Ascending aorta (tissue), 2 donors: ENCODE measurements at regions not wholly inside any gene's neighbourhood (a gene's known extent, or its start where the extent isn't known, plus 50 kb on each side); places are given as distances from the start of the nearest gene placed in this dataset.

Source experiments
- DNase-seq, 2 donors: peaks; one replicate each; pipeline ENCODE4 v3.0.0-alpha.2; 2019; ENCODE audit warnings: low spot score in 2 of 2
- H3K27ac ChIP-seq, 2 donors: fragments of 200-600 bp; sonication (generic); one replicate each; pipeline ENCODE4 v1.5.1; 2016 to 2017; ENCODE audit warnings: mild to moderate bottlenecking in 1 of 2
- H3K27me3 ChIP-seq: fragments of 200-600 bp; sonication (generic); one replicate; pipeline ENCODE4 v1.5.1; 2017
- H3K36me3 ChIP-seq, 2 donors: fragments of 200-600 bp; sonication (generic); one replicate each; pipeline ENCODE4 v1.5.1; 2016
- H3K4me1 ChIP-seq, 2 donors: fragments of 200-600 bp; sonication (generic); one replicate each; pipeline ENCODE4 v1.5.1; 2016 to 2017; ENCODE audit warnings: mild to moderate bottlenecking in 1 of 2
- H3K4me3 ChIP-seq, 2 donors: fragments of 200-600 bp; sonication (generic); one replicate each; pipeline ENCODE4 v1.5.1; 2016 to 2017; ENCODE audit warnings: mild to moderate bottlenecking in 1 of 2
- H3K9me3 ChIP-seq, 2 donors: fragments of 200-600 bp; sonication (generic); one replicate each; pipeline ENCODE4 v1.5.1; 2016
- intact Hi-C: fragments of 100-400 bp; cut with DNase I; formaldehyde crosslinking; loops from one replicate; pipeline ENCODE4 v1.15.1; 2023
- TF ChIP-seq, protein P1 (sequence below), 3 experiments: fragments of 200-600 bp in 2 of 3; fragments of 450-650 bp in 1 of 3; sonication (generic) in 2 of 3; IDR thresholded peaks; one replicate each; pipeline ENCODE4 v1.5.1; 2016 to 2019; ENCODE audit warnings: antibody characterized with exemption in 3 of 3, mild to moderate bottlenecking in 1 of 3, moderate library complexity in 1 of 3

DNA sequence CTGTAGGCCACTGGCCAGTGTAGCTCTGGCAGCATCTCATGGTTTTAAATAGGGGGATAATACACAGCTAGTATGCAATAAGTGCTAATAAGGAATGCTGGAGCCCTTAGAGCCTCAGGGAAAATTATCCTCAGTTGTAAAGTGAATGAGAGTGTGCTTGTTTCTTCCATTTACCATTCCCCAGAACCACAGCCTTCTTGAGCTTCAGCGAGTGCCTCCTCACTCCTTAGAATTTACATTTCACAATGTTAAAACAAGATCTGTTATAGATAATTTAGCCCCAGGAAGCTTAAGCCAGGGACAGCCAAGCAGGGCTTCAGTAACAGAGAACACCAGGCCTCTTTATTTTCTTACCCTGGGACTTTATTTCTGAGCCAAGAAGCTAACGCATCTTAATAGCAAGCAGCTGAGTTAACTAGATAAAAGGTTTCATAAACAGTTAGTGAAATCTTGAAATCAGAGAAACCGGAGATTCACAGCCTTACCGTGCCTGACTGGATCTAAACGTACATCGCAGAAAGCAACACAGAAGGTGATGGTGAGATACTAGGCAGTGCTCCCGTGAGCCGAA, 535.2 kb downstream of the TDRD15 start:
- Histone ChIP-seq H3K27ac (no peak overlapping the region), H3K9me3 (no peaks in the 10 kb centered on the region), H3K4me1 (no peaks in the 10 kb centered on the region), H3K4me3 (no peak overlapping the region), H3K27me3 (no peaks in the 10 kb centered on the region), H3K36me3 (no peaks in the 10 kb centered on the region)
- intact Hi-C loops: no loop called here
- TF ChIP-seq, protein P1, sequence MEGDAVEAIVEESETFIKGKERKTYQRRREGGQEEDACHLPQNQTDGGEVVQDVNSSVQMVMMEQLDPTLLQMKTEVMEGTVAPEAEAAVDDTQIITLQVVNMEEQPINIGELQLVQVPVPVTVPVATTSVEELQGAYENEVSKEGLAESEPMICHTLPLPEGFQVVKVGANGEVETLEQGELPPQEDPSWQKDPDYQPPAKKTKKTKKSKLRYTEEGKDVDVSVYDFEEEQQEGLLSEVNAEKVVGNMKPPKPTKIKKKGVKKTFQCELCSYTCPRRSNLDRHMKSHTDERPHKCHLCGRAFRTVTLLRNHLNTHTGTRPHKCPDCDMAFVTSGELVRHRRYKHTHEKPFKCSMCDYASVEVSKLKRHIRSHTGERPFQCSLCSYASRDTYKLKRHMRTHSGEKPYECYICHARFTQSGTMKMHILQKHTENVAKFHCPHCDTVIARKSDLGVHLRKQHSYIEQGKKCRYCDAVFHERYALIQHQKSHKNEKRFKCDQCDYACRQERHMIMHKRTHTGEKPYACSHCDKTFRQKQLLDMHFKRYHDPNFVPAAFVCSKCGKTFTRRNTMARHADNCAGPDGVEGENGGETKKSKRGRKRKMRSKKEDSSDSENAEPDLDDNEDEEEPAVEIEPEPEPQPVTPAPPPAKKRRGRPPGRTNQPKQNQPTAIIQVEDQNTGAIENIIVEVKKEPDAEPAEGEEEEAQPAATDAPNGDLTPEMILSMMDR (IDR thresholded peaks at IDR 0.05): no peak
- no peak for DNase-seq

DNA sequence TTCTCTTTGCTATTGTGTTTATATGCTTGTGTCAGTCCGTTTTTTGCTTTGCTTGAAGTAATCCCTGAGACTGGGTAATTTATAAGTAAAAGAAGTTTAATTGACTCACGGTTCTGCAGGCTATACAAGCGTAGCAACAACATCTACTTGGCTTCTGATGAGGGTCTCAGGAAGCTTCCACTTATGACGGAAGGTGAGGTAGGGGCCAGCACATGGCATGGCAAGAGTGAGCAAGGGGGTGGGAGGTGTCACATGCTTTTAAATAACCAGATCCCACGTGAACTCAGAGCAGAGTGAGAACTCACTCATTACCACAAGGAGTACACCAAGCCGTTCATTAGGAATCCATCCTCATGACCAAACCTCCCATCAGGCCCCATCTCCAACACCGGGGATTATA, 540.3 kb downstream of the TDRD15 start:
- Histone ChIP-seq H3K27ac (no peak overlapping the region), H3K4me3 (no peak overlapping the region), H3K36me3 (no peaks in the 10 kb centered on the region), H3K27me3 (no peaks in the 10 kb centered on the region), H3K4me1 (no peaks in the 10 kb centered on the region), H3K9me3 (no peaks in the 10 kb centered on the region)
- TF ChIP-seq, protein P1 (IDR thresholded peaks at IDR 0.05): no peak
- no peak for DNase-seq
- intact Hi-C loops: no loop called here

DNA sequence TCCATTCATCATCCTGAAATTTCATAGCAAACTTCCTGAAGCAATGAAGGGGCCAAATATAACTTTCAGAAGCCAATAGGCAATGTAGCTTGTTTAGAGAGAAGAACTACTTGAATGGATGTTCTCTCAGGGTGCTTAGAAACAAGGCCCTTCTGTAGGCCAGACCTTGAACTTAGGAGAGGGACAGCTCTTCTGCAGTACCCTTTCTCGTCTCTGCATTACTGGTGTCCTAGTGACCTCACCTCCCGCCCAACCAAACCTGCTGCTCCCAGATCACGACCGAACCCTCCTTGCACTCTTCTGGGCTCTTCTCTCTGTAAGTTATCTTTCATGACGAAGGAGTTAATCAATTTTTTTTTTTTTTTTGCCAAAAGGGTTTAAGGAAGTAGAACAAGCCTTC, 543.9 kb downstream of the TDRD15 start:
- H3K27ac ChIP-seq: no peak overlapping the region
- no peaks in the 10 kb centered on the region for H3K9me3 ChIP-seq
- no peaks in the 10 kb centered on the region for H3K36me3 ChIP-seq
- H3K27me3 ChIP-seq: no peaks in the 10 kb centered on the region
- intact Hi-C loops: no loop called here
- H3K4me3 ChIP-seq: no peak overlapping the region
- TF ChIP-seq, protein P1 (IDR thresholded peaks at IDR 0.05): no peak
- DNase-seq: no peak
- no peaks in the 10 kb centered on the region for H3K4me1 ChIP-seq

DNA sequence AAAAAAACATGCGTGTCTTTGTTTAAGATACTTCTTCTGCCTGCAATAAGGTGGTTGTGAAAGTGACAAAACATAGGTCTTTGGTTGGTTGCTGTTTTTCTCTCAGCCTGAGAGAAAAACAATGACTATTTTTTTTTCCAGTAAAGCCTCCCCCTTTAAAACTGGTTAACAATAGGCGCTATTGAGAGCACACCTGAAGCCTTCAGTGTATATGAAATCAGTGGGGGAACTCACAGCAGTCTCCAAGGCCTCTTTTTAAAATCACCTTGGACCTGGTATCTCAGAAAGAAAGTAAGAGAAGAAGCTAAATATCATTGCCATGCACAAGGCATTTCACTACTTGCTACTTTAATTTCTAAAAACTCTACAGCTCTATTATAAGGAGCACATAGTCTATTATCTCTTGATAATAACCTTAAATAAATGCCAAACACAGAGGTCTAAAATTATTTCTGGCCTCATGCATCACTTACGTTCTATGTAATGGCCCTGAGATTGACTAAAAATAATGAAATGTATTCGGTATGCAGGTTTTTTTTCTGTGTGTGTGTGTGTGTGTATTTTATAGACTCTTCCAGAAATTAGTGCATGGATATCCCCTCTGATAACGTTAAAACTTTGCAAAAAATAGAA, 544.4 kb downstream of the TDRD15 start:
- Histone ChIP-seq H3K27ac (no peak overlapping the region), H3K27me3 (no peaks in the 10 kb centered on the region), H3K36me3 (no peaks in the 10 kb centered on the region), H3K4me3 (no peak overlapping the region), H3K4me1 (no peaks in the 10 kb centered on the region), H3K9me3 (no peaks in the 10 kb centered on the region)
- TF ChIP-seq, protein P1 (IDR thresholded peaks at IDR 0.05): no peak
- DNase-seq: no peak
- intact Hi-C loops: no loop called here

DNA sequence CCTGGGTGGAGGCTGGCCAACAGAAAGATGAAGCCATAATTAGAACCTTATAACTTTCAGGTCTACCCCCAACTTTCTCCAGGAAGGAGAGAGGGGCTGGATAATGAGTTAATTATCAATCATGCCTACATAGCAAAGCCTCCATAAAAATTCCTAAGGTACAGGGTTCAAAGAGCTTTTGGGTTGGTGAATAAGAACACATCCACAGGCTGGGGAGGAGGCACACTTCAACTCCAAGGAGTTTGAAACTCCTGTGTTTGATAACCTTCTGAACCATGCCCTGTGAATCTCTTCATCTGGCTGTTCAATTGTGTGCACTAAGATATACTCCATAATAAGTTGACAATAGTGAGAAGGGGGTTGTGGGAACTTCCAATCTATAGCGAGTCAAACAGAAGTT, 552.3 kb downstream of the TDRD15 start:
- H3K36me3 ChIP-seq: no peaks in the 10 kb centered on the region
- no peaks in the 10 kb centered on the region for H3K4me1 ChIP-seq
- H3K27ac ChIP-seq: no peak overlapping the region
- TF ChIP-seq, protein P1 (IDR thresholded peaks at IDR 0.05): no peak
- H3K4me3 ChIP-seq: no peak overlapping the region
- peaks cover 0 to 9% of the 10 kb centered on the region in 2 donors for H3K9me3 ChIP-seq
- no peaks in the 10 kb centered on the region for H3K27me3 ChIP-seq
- no peak for DNase-seq
- intact Hi-C loops: no loop called here
